ENCODE measurements at regions not wholly inside any gene's neighbourhood (a gene's known extent, or its start where the extent isn't known, plus 50 kb on each side); places are given as distances from the start of the nearest gene placed in this dataset.

DNA sequence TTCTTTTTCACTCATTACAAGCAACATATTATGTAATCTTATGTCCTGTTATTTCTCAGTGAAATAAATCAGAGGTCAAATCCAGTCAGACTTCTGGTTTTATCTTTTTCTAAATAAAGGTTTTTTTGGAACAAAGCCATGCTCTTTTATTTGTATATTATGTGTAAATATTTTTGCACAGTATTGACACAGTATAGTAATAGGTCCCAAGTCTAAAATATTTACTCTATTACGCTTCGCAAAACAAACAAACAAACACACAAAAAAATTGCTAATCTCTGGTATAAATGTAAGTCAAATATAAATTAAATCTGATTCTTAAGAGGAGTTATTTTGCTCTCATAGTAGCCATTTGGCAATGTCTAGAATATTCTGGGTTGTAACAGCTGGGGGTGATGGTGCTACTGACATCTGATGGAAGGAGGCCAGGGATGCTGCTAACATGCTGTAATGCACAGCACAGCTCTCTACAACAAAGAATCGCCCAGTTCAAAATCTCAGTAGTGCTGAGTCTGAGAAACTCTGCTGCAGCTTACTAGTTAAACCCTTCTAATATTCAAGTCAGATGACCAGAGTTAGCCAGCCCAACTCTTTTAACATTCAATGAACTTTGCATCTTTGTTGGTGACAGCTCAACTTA is 602.1 kb downstream of the RAB28 start:
- no peak for TF ChIP-seq EP300 (conservative IDR thresholded peaks at IDR 0.05; ENCODE audit: poor library complexity, severe bottlenecking)
- TF ChIP-seq POLR2AphosphoS5 (IDR thresholded peaks at IDR 0.05): no peak
- TF ChIP-seq, protein P1, sequence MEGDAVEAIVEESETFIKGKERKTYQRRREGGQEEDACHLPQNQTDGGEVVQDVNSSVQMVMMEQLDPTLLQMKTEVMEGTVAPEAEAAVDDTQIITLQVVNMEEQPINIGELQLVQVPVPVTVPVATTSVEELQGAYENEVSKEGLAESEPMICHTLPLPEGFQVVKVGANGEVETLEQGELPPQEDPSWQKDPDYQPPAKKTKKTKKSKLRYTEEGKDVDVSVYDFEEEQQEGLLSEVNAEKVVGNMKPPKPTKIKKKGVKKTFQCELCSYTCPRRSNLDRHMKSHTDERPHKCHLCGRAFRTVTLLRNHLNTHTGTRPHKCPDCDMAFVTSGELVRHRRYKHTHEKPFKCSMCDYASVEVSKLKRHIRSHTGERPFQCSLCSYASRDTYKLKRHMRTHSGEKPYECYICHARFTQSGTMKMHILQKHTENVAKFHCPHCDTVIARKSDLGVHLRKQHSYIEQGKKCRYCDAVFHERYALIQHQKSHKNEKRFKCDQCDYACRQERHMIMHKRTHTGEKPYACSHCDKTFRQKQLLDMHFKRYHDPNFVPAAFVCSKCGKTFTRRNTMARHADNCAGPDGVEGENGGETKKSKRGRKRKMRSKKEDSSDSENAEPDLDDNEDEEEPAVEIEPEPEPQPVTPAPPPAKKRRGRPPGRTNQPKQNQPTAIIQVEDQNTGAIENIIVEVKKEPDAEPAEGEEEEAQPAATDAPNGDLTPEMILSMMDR (IDR thresholded peaks at IDR 0.05; ENCODE audit: poor library complexity, severe bottlenecking): no peak
